Breast epithelium (tissue), 3 donors: ENCODE measurements at regions not wholly inside any gene's neighbourhood (a gene's known extent, or its start where the extent isn't known, plus 50 kb on each side); places are given as distances from the start of the nearest gene placed in this dataset.

ENCODE experiments used
- CTCF ChIP-seq, 3 donors: fragments of 450-650 bp; IDR thresholded peaks; one replicate each; pipeline ENCODE4 v1.5.1; 2016 to 2017; ENCODE audit warnings: antibody characterized with exemption in 3 of 3, mild to moderate bottlenecking in 3 of 3, moderate library complexity in 3 of 3
- POLR2A ChIP-seq: fragments of 450-650 bp; IDR thresholded peaks from one replicate; pipeline ENCODE4 v1.6.1; 2016; ENCODE audit warnings: antibody characterized with exemption, mild to moderate bottlenecking, moderate library complexity
- POLR2AphosphoS5 ChIP-seq, 3 donors: sonication (generic); formaldehyde crosslinking; IDR thresholded peaks; one replicate each; pipeline ENCODE4 v1.6.1; 2017; ENCODE audit warnings: antibody characterized with exemption in 3 of 3

GRCh38 chr19:30742406-30742938, 370.3 kb downstream of the ZNF536 start:
- TF ChIP-seq POLR2AphosphoS5 (IDR thresholded peaks at IDR 0.05) (no peak), CTCF (IDR thresholded peaks at IDR 0.05) (no peak), POLR2A (no peak)
